ENCODE measurements at regions not wholly inside any gene's neighbourhood (a gene's known extent, or its start where the extent isn't known, plus 50 kb on each side); places are given as distances from the start of the nearest gene placed in this dataset.

DNA sequence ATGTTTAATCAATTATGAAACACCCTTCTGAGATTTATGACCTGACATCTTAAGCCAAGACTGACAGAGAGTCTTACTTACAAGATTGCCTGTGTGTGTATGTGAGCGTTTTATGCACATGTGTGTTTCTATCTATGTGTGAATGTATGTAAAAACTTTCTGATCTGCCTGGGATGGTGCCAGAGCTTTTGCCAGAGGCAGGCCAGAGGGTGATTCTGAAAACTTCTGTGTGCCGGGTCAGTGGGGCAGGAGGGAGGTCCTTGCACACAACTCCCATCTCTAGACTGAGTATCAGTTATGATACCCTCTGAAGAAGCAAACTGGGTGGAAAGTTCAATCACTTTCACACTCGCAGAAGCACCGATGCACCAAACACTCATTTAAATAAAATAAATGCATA, 335.0 kb upstream of the NT5C1B start:
- FAIRE-seq: no peak

- FAIRE-seq: no peak
Observed at GRCh38 chr2:18922276-18922675, 332.9 kb upstream of the NT5C1B start.

DNA sequence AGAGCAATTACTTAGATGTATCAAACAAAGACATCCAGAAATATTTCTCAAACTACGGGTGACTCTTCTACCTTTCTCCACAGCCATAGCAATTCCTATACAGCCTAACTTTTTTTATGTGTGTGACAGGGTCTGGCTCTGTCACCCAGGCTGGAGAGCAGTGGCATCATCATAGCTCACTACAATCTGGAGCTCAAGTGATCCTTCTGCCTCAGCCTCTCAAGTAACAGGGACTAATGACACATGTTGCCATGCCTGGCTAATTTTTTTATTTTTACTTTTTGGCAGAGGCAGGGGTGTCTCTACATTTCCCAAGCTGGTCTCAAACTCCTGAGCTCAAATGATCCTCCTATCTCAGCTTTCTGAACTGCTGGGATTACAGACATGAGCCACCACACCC, 328.9 kb upstream of the NT5C1B start:
- no peak for FAIRE-seq

GRCh38 chr2:18915227-18915626, 325.9 kb upstream of the NT5C1B start:
- no peak for FAIRE-seq

- no peak for FAIRE-seq
Observed at GRCh38 chr2:18913512-18913911, 324.1 kb upstream of the NT5C1B start.

GRCh38 chr2:18912225-18912888, 323.0 kb upstream of the NT5C1B start:
- no peak for FAIRE-seq

DNA sequence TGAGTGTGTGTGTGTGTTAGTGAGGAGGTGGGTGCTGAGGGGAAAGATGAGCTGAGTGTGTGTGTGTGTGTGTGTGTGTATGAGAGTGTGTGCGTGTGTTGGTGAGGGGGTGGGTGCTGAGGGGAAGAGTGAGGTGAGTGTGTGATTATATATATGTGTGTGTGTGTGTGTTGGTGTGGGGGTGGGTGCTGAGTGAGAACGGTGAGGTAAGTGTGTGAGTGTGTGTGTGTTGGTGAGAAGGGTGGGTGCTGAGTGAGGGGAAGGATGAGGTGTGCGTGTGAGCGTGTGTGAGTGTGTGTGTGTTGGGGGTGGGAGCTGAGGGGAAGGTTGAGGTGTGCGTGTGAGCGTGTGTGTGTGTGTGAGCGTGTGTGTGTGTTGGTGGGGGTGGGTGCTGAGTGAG, 322.0 kb upstream of the NT5C1B start:
- no peak for FAIRE-seq

DNA sequence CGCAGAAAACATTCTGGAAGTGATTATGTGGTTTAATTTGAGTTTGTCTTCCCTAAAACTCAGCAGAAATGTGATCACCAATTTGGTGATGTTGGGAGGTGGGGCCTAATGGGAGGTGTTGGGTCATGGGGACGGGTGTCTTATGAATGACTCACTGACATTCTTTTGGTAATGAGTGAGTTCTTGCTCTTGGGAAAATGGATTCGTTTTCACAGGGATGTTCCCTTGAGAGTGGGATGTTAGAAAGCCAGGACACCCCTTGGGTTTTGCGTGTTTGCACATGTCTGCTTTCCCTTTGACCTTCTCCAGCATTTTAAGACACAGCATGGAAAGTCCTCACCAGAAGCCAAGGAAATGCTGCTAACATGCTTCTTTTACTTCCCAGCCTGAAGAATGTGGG, 321.5 kb upstream of the NT5C1B start:
- FAIRE-seq: no peak

GRCh38 chr2:18907937-18908336, 318.6 kb upstream of the NT5C1B start:
- no peak for FAIRE-seq

- FAIRE-seq: no peak
Observed at GRCh38 chr2:18907508-18907907, 318.1 kb upstream of the NT5C1B start.

GRCh38 chr2:18903750-18904149, 314.4 kb upstream of the NT5C1B start:
- no peak for FAIRE-seq

DNA sequence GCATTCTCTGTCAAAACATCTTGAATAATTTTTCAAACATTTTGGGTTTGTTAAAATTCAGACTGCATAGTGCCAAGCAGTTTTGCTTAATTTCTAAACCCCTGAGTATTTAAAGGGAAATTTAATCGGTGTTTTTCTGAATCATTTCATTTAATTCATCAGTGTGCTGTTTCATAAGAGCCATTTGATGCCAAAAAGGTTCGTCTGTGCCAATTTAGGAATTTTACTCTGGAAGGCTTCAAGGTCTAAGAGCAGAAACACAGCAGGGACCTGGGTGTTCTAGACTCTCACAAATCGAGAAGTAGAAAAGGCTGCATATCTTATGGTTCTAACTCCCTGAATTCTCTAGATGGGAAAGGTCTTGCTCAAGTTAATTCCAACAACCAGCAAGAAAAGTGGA, 311.9 kb upstream of the NT5C1B start:
- FAIRE-seq: no peak

- FAIRE-seq: no peak
Observed at GRCh38 chr2:18900691-18901141, 311.3 kb upstream of the NT5C1B start.

DNA sequence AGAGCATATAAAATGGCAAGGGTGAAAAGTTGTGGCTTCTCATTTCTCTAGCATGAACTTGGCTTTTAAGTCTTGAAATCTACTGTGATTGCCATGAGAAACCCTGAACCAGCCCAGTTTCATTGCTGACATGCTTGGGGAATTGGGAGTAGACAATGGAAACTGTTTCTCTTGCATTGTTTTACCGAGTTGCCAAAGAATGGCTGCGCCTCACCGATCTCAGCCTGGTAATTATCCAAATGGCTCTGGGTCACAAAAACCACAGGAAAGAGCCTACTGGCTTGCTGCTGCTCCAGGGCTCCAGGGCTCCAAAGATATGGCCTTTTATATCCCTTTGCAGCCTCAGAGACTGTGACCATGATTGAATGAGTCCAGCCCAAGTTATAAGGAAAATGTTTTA, 310.4 kb upstream of the NT5C1B start:
- FAIRE-seq: no peak

DNA sequence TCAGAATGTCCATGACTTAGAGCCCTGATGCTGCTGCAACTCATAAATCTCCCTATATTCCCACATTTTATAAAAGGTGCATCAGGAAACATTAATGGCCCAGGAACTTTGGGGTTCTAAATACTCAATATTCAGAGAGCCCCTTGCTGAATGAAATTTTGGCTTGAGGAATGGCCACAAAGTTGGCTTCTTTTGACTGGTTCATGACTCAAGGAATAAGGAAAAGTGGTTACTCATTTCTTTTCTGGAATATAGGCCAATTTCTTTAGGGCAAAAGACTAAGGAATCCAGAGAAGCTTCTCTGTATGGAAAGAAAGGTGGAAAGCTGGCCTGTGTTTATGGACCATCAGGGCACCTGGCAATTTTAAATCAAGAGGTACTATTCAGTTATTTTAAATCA, 308.9 kb upstream of the NT5C1B start:
- FAIRE-seq: no peak

- no peak for FAIRE-seq
Observed at GRCh38 chr2:18896125-18896764, 306.9 kb upstream of the NT5C1B start.

DNA sequence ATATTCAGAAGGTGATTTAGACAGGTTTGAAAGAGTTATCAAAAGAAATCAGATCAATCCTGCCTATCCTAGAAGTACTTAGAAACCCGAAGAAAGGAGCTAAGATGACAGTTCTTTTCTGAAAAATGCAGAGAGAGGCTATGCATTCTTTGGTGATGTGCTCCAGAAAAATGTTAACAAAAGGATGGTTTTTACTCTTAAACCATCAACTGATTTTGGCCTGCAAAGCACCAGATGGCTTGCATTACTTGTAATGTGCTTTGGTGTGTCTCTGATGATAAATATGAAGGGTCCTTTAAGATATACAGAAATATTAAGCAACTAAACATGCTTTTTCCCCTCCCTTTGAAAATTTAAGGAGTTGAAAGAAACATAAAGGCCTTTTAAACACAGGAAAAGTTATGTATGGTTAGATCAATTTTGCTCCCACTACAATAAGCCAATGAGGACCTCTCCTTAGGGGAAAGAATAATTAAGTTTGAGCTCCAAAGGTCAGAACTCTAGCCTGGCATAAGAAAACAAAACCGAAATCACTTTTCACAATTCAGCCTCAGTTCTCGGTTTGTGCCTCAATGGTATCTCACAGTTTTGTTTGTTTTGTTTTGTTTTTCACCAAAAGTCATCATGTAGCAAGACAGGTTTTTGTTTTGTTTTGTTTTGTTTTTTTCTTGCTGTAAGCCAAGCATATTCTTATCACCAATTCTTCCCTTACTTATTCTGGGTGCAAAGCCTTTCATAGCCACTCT, 302.4 kb upstream of the NT5C1B start:
- FAIRE-seq: no peak

DNA sequence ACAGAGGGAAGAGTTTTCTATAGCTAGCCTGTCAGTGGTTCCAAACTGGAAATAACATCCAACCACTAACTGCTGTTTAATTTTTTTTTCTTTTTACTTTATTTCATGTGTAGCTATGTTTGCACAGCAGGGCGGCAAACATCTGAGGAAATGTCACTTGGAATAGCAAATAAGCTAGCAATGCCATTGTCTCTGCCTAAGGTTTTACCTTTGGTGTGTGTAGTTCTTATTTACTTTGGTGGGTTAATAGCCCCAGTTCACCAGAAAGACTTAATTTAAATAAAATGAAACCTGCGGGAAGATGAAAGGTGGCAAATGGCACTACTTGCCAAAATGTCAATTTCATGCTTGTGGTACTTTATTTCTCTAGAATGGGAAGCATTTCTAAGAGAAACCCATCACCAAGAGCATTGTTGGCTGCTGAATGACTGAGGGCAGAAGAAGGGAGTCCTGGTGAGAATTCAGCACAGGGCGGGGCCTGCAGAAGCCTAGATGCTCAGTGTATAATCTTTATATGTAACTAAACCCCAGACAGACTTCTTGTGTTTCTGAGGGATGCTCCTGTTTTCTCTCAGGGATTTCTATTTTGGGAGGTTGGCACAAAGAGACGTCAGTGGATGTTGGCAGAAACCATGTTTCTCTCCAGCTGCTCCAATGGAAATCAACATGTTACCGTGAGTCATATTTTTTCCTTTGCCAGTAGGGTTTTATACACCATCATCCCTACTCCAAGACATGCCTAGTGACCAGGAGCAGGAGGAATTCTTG, 300.4 kb upstream of the NT5C1B start:
- no peak for FAIRE-seq

GRCh38 chr2:18885457-18885856, 296.1 kb upstream of the NT5C1B start:
- FAIRE-seq: no peak

DNA sequence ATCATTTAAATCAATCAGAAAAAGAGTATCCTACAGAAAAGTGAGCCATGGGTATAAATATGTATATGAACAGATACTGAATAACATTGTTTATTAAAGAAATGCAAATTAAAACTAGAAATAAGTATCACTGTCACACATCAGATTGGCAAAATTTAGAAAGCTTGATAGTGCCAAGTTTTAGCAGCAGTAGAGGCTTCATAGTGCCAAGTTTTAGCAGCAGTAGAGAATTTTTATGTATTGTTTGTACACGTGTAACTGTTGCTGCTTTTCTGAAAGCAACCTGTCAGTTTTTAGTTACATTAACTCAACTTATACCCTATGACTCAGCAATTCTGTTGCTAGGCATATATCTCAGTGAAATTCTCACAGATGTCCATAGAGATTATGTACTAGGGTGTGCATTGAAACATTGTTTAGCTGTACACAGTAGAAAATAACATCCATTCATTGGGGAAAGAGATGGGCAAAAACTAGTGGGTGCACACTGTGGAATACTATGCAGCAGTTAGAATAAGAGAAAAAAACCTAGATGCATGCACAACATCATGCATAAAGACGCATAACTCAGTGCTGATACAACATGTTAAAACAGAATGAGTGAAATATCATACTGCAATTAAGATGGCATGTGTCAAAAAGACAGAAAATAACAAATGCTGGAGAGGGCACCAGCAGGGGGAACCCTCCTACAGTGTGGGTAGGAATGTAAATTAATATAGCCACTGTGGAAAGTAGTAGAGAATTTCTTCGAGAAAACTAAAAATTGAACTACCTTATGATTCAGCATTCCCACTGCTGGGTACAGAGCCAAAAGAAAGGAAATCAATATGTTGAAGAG, 294.5 kb upstream of the NT5C1B start:
- FAIRE-seq: no peak

DNA sequence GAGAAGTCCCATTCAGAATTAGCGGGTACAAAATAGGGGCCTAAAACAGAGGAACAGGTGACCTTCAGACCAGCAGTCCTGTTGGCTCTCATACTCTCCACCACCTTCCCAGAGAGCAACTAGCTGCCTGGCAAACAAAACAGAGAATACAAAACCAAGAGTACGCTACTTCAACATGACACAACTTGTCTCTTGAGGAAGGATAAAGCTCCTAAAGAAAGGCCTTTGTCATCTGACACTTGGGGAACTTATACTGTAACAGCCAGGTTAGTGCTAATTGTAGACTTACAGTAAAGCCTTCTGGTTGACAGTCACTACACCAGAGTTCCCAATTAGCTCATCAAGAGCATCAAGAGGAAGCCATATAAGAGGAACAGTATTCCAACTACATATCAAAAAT, 282.1 kb upstream of the NT5C1B start:
- FAIRE-seq: no peak

- no peak for FAIRE-seq
Observed at GRCh38 chr2:18870307-18870706, 280.9 kb upstream of the NT5C1B start.
